ENCODE measurements at regions not wholly inside any gene's neighbourhood (a gene's known extent, or its start where the extent isn't known, plus 50 kb on each side); places are given as distances from the start of the nearest gene placed in this dataset.
A peak's percentile ranks its signal among the peaks of the same experiment; 100 is the strongest.

DNA sequence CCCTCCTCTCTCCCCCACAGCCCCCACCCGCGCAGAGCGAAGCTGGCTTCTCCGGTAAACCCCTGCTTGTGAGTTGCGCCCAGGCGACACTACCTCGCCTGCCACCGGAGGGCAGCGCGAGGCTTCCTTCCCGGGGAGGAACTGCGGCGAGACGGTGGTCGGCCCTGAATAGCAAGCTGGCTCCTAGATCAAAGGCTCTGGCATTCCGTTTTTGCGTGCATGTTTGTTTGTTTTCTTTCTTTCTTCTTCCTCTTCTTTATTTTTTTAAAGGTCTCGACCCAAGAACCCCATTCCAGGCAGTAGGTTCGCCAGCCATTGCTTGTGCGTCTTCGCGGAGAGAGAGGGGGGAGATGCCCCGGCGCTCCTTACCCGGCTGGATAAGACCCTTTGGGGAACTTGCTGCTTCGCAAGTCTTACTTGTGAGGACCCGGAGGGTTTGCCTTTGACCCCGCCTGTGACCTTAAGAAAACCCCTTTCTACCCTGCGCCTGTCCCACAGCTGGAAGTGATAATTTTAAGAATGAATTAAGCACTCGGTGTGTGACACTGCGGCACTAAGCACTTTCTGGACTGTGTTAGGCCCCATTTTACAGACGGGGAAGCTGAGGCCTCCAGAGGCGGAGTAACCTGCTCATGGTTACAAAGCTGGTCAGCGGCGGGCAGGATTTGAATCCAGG lies 92.7 kb upstream of the SIRPA start (continued):
- TF ChIP-seq PAWR (CRISPR knock-in tag; IDR thresholded peaks at IDR 0.05; ENCODE audit: borderline replicate concordance) = no peak
- TF ChIP-seq ZNF567 (CRISPR knock-in tag; IDR thresholded peaks at IDR 0.05; ENCODE audit: borderline replicate concordance) = peak; percentile 67; the same call in 1 of the 2 replicates
- TF ChIP-seq ZNF761 (CRISPR knock-in tag; conservative IDR thresholded peaks at IDR 0.05) = no peak
- 0 out of 2 replicates have a peak, but pooled peaks have one; percentile 22 for TF ChIP-seq SALL1 (CRISPR knock-in tag; IDR thresholded peaks at IDR 0.05)
- TF ChIP-seq, protein P1, sequence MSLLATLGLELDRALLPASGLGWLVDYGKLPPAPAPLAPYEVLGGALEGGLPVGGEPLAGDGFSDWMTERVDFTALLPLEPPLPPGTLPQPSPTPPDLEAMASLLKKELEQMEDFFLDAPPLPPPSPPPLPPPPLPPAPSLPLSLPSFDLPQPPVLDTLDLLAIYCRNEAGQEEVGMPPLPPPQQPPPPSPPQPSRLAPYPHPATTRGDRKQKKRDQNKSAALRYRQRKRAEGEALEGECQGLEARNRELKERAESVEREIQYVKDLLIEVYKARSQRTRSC (CRISPR knock-in tag; IDR thresholded peaks at IDR 0.05; ENCODE audit: low read depth) = no peak
- TF ChIP-seq SCMH1 (CRISPR knock-in tag; IDR thresholded peaks at IDR 0.05; ENCODE audit: borderline replicate concordance) = no peak
- TF ChIP-seq NONO (IDR thresholded peaks at IDR 0.05) = no peak
- peak; percentile 56; the same call in 1 of the 2 replicates for TF ChIP-seq NONO (CRISPR knock-in tag; conservative IDR thresholded peaks at IDR 0.05)
- peak; percentile 73 for TF ChIP-seq XRCC5 (optimal IDR thresholded peaks at IDR 0.05; ENCODE audit: low read length)
- TF ChIP-seq NR2F6 (IDR thresholded peaks at IDR 0.05) = no peak
- 0 out of 2 replicates have a peak, but pooled peaks have one; percentile 42 for TF ChIP-seq NR2F6 (CRISPR knock-in tag; IDR thresholded peaks at IDR 0.05)
- TF ChIP-seq, protein P2, sequence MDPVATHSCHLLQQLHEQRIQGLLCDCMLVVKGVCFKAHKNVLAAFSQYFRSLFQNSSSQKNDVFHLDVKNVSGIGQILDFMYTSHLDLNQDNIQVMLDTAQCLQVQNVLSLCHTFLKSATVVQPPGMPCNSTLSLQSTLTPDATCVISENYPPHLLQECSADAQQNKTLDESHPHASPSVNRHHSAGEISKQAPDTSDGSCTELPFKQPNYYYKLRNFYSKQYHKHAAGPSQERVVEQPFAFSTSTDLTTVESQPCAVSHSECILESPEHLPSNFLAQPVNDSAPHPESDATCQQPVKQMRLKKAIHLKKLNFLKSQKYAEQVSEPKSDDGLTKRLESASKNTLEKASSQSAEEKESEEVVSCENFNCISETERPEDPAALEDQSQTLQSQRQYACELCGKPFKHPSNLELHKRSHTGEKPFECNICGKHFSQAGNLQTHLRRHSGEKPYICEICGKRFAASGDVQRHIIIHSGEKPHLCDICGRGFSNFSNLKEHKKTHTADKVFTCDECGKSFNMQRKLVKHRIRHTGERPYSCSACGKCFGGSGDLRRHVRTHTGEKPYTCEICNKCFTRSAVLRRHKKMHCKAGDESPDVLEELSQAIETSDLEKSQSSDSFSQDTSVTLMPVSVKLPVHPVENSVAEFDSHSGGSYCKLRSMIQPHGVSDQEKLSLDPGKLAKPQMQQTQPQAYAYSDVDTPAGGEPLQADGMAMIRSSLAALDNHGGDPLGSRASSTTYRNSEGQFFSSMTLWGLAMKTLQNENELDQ (CRISPR knock-in tag; IDR thresholded peaks at IDR 0.05; ENCODE audit: borderline replicate concordance) = peak; percentile 85; the same call in 1 of the 2 replicates
- TF ChIP-seq HNRNPLL (IDR thresholded peaks at IDR 0.05; ENCODE audit: low read depth, low read length, poor library complexity, severe bottlenecking) = peak; percentile 56
- TF ChIP-seq AHR (CRISPR knock-in tag; IDR thresholded peaks at IDR 0.05) = 0 out of 2 replicates have a peak, but pooled peaks have one; percentile 25
- TF ChIP-seq ZBTB7B (CRISPR knock-in tag; IDR thresholded peaks at IDR 0.05) = peak; percentile 85
- TF ChIP-seq, protein P3, sequence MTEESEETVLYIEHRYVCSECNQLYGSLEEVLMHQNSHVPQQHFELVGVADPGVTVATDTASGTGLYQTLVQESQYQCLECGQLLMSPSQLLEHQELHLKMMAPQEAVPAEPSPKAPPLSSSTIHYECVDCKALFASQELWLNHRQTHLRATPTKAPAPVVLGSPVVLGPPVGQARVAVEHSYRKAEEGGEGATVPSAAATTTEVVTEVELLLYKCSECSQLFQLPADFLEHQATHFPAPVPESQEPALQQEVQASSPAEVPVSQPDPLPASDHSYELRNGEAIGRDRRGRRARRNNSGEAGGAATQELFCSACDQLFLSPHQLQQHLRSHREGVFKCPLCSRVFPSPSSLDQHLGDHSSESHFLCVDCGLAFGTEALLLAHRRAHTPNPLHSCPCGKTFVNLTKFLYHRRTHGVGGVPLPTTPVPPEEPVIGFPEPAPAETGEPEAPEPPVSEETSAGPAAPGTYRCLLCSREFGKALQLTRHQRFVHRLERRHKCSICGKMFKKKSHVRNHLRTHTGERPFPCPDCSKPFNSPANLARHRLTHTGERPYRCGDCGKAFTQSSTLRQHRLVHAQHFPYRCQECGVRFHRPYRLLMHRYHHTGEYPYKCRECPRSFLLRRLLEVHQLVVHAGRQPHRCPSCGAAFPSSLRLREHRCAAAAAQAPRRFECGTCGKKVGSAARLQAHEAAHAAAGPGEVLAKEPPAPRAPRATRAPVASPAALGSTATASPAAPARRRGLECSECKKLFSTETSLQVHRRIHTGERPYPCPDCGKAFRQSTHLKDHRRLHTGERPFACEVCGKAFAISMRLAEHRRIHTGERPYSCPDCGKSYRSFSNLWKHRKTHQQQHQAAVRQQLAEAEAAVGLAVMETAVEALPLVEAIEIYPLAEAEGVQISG (CRISPR knock-in tag; IDR thresholded peaks at IDR 0.05) = peak; percentile 31; the same call in 1 of the 2 replicates
- 0 out of 2 replicates have a peak, but pooled peaks have one; percentile 5 for TF ChIP-seq REPIN1 (CRISPR knock-in tag; IDR thresholded peaks at IDR 0.05; ENCODE audit: borderline replicate concordance, low read depth)
- peak; percentile 6 for TF ChIP-seq TEAD3 (CRISPR knock-in tag; optimal IDR thresholded peaks at IDR 0.05; ENCODE audit: borderline replicate concordance)
- TF ChIP-seq ARNT2 (CRISPR knock-in tag; IDR thresholded peaks at IDR 0.05; ENCODE audit: low read depth) = 0 out of 2 replicates have a peak, but pooled peaks have one; percentile 46
- TF ChIP-seq ZNF710 (CRISPR knock-in tag; IDR thresholded peaks at IDR 0.05; ENCODE audit: borderline replicate concordance) = peak; percentile 8; the same call in 1 of the 2 replicates
- TF ChIP-seq RAD21 (CRISPR knock-in tag; IDR thresholded peaks at IDR 0.05) = peak; percentile 84
- peak; percentile 41; the same call in 1 of the 2 replicates for TF ChIP-seq ZNF331 (CRISPR knock-in tag; IDR thresholded peaks at IDR 0.05)
- TF ChIP-seq ELF1 (CRISPR knock-in tag; IDR thresholded peaks at IDR 0.05) = 0 out of 2 replicates have a peak, but pooled peaks have one; percentile 20

All from HepG2 (cell line).